Transverse colon (tissue), 3 donors: ENCODE measurements at regions not wholly inside any gene's neighbourhood (a gene's known extent, or its start where the extent isn't known, plus 50 kb on each side); places are given as distances from the start of the nearest gene placed in this dataset.

Experiments
- CTCF ChIP-seq, 5 experiments: fragments of 200-600 bp in 3 of 5; fragments of 450-650 bp in 2 of 5; sonication (generic) in 3 of 5; IDR thresholded peaks; 1 replicate in 2 of 5; 2 replicates in 3 of 5; pipeline ENCODE4 v1.5.1; 2016 to 2017; ENCODE audit warnings: antibody characterized with exemption in 5 of 5, inconsistent platforms in 3 of 5, mild to moderate bottlenecking in 2 of 5, moderate library complexity in 1 of 5
- EP300 ChIP-seq: sonication (generic); formaldehyde crosslinking; IDR thresholded peaks from one replicate; pipeline ENCODE4 v1.6.1; 2017; ENCODE audit warnings: antibody characterized with exemption, low read depth

- TF ChIP-seq CTCF (IDR thresholded peaks at IDR 0.05) = no peak
- no peak for TF ChIP-seq EP300
Observed at GRCh38 chr2:192814376-192814775, 619.6 kb upstream of the TMEFF2 start.
